Hippocampal formation (tissue), 2 donors: ENCODE measurements at regions not wholly inside any gene's neighbourhood (a gene's known extent, or its start where the extent isn't known, plus 50 kb on each side); places are given as distances from the start of the nearest gene placed in this dataset.
A peak's percentile ranks its signal among the peaks of the same experiment; 100 is the strongest.

Experiments used
- DNase-seq, 2 donors: peaks; one replicate each; lab custom pipeline; 2025; lab: John Stamatoyannopoulos, UW

DNA sequence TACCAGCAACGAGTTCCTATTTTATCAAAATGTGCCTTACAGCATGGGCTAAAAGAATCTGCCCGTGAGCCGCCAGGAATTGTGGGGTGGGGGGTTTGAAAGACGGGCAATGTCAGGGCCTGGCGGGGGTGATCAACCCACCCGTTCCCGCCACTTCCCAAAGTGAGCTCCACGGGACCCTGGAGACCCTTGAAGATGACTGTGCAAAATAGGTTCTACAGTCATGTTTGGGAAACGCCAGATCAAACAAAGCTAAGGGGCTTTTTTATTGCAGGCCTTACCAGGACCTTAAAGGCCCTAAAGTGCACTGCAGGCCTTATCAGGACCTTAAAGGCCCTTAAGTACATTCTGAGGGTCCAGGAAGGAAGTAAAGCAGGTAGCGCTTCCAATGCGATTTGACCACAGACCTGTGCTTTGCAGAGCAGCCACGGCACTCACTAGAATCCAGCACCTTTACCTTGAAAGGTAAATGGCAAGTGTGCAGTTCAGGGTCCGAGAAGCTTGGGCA lies 404.1 kb downstream of the SHANK2 start:
- DNase-seq, result no peak

DNA sequence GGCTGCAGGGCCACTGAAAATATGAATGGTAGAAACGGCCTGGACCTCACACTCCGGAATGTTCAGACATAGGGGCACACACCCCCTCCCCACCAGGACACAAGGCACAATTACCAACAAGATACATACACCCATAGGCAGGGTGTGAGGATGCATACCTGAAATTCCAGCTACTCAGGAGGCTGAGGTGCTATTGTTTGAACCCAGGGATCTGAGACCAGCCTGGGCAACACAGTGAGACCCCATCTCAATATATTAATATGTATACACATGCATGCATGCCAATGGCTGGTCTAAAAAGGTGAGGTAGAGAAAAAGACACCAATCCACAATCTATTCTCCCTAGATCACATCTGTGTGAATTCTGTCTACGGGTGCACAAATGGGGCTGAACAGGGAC lies 403.3 kb downstream of the SHANK2 start:
- no peak for DNase-seq

DNA sequence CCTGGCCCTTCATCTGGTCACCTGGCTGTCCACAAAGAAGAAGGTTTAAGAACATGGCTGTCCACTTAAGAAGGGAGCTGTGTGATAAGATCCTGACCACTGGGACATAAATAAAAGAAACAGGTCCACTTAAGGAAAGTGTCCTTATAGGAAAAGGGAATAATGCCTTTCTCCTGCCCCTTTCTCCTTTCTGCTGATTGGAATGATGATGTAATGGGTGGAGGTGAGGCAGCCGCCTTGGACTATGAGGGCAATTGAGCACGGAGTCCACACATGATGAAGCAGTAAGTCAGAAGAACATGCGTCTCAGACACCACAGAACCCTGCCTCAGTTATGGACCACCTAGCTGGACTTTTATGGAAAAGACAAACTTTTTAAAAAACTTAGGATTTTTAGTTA lies 401.1 kb downstream of the SHANK2 start:
- DNase-seq, result no peak

DNA sequence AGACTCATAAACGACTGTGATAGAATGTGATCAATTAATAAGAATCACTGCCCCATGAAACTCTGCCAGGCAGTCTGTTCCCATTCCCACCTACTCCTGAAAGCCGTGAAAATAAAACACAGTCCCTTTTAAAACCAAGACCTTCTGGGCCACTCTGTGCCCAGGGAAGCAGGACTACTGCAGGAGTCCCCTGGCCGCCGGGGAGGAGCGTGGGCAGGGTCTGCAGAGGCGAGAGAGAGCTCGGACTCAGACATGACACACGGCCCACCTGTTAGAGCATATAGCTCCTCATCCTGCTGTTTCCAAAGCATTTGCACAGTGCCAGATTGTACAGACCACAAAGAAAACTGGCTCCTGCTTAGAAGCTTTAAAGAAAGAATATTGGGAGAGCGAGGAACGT lies 400.5 kb downstream of the SHANK2 start:
- no peak for DNase-seq

DNA sequence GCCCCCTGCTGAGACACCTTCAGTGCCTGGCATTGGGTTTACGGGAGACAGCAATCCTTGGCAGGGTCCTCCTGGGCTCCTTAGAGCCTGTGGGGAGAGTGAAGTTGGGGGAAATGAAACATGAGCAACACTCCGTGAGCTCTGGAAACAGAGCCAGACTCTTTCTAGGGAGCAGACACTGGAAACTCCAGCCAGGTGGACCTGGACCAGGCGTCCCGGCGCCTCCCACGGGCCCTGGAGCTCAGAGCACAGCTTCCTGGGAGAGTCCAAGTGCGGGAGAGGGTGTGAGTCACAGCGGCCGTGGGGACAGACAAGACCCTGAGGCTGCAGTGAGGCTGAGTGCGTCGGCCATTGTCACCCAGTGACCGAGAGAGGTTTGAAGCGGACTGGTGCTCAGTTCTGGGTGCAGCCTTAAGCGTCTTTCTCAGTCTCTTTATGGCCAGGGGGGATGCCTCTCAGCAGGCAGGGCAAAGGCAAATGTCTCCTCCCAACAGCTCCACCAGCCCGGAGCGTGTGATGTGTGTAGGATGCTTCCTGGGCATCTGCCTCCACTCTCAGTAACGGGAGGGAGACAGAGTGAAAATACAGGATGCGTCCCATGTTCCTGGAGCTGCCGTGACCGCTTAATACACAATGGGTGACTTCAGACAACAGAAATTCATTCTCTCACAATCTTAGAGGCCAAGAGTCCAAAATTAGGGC lies 399.2 kb downstream of the SHANK2 start:
- no peak for DNase-seq

DNA sequence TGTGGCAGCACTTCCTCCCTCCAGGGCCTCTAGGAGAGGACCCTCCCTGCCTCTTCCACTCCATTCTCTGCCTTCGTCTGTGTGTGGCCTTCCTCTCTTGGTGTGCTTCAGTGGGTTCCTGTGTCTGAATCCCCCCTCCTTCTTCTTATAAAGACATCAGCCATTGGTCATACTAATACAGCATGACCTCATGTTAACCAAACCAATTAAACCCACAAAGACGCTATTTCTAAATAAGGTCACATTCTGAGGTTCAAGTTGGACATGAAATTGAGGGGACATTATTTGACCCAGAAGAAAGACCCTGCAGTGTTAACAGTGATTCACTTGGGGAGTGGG lies 398.6 kb downstream of the SHANK2 start:
- DNase-seq, result no peak

DNA sequence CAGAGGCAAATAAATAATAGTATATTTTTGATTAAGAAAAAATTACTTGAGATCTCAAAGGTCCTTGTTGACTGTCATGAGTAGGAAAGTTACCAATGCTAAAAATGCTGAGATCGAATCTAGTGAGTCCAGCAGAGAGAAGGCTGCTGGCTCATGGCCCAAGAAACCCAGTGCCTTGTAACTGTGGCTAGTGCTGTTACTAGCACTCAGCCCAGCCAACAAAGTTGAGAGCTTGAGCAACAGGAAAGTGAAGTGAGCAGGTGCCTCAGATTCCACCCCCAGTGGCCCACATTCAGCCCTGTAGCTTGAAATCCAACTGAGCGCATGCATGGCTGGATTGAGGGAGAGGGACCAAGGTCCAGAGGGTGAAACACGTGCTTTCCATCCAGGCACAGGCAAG lies 398.2 kb downstream of the SHANK2 start:
- no peak for DNase-seq

DNA sequence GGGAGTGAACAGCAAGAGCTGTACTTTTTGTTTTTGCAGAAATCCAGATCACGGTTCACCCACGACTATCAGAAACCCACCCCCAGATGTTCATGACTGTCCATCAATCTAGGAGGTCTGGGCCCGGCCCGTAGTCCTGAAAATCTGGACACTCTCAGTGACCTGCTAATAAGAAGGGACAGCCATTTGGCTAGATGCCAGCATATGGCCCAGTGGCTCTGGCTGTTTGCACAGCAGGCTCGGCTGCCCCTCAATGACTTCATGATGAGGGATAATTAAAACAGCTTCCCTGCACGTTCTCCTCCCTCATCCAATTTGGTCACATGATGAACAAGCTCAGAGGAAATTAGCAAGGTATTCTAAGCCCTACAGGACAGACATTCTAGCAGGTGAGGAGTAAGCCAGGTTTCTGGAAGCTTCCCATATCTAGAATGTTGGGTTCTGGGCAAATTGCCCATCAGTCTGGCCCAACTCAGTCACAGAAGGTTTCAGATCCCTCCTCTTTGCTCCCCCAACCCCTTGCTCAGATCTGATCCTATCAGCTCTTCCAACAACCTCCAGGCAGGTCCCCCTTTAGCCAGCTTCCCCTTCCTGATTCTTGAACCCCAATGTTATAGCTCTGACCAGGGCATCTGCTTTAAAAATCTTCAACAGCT lies 397.3 kb downstream of the SHANK2 start:
- DNase-seq, result no peak

DNA sequence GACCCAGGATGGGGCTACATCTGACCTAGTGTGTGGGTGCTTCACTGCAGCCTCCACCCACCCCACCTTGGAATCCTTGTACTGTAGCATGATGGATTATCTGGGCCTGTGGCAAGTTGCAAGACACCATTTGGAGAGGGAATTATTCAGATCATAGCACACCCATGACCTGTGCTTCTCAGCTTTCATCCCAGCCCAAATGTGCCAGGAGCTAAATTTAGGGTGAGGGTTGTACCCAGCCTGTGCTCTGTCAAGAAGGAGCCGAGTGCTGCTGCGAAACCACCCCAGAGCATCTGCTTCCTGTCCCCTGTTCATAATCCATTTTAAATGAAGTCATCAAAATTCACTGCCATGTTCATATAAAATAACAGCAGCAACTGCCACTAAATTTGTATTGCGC lies 394.5 kb downstream of the SHANK2 start:
- no peak for DNase-seq

DNA sequence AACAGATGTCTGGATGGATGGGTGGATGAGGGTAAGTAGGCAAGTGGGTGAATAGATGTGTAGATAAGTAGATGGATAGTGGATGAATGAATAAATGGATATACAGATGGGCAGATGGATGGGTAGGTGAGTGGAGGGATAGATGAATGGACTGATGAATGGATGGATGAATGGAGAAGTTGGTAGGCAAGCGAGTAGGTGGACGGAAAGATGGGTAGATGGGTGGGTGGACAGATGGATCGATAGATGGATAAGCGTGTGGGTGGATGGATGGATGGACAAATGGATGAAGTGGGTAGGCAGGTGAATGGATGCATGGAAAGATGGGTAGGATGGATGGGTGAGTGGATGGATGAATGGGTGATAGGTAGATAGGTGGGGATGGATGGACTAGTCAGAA lies 393.2 kb downstream of the SHANK2 start:
- DNase-seq, result no peak

DNA sequence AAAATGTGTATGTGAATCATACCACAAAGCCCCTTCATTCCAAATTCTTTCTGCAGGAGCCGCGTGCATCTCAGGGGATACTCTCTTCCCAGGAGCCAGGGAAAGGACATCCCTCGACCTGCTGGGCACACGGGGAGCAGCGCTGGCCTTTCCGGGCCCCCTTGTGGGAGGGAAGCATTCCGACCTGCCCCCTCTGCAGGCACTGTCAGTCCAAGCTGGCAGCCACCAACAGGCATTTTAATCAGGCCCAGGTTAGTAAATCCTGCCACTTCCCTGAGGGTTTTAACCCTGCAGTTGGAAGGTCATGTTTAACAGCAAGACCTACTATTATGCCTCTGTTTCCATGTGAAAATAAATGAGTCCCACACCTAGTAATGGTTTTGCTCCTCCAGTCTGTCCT lies 391.5 kb downstream of the SHANK2 start:
- no peak for DNase-seq

DNA sequence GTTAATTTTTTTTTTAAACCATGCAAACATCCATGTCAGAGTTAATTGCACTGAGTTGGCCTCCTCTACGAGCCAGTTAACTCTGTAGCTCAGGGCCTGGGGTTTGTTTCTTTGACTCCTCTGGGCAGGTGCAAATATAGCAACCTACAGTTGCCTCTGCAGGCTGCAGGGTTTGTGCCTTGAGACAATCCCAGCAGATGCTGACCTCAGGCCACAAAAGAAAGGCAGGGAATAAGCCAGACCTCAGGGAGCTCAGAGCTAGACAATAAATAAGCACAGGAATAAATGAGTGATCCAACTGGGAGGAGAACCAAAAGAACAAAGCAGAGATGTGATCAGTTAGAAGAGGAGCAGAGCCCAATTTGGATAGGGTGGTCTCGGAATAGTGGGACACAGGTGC lies 390.8 kb downstream of the SHANK2 start:
- DNase-seq, result no peak

DNA sequence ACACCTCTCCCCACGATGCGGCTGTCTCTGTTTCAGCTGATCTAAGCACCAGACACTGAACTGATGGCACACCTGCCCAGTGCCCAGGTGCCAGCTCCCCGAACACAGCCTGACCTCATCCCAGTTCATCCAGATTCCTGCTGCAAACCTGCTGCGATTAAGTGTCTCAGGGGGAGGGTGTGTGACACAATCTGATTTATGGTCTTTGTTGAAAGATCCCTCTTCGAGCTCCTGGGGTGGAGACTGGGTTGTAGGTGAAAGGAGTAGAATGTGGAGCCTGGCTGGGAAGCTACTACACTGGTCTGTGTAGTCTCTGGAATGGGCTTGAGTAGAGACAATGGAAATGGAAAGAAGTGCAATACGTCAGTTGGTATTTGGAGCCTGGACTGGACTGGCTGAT lies 390.3 kb downstream of the SHANK2 start:
- DNase-seq, result no peak

DNA sequence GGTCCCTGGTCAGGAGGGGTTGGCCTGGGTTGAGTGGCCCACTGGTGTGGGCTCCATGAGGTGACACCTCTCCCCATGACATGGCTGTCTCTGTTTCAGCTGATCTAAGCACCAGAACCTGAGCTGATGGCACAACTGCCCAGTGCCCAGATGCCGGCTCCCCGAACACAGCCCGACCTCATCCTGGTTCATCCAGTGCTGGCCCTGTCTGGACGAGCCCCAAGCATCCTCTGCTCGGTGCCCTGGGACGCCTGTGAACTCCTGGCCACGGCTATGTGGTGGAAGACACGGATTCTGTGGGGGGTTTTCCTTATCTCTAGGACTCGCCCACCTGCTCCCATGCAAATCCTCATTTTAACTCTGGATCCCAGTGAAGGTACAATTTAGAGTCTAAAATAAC lies 389.2 kb downstream of the SHANK2 start:
- DNase-seq, result no peak

DNA sequence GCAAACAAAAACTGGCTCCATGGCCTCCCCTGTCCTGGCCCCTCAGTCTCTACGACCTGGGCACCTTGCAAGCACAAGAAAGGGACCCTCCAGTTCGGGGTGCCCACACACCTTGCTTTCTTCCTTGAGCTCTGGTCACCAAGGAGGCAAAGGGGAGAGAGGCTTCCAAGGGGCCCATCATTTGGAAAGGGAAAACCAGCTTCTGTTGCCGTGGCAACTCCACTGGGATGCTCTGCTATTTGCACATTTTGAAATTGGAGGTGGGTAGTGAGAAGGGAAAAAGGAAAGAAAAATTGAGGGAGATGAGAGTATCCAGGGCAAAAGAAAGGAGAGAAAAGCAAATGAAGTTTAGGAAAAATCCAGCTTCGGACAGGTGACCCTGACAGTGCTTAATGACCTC lies 388.4 kb downstream of the SHANK2 start:
- DNase-seq, result peak in 1 of 2 donors; percentile 8

DNA sequence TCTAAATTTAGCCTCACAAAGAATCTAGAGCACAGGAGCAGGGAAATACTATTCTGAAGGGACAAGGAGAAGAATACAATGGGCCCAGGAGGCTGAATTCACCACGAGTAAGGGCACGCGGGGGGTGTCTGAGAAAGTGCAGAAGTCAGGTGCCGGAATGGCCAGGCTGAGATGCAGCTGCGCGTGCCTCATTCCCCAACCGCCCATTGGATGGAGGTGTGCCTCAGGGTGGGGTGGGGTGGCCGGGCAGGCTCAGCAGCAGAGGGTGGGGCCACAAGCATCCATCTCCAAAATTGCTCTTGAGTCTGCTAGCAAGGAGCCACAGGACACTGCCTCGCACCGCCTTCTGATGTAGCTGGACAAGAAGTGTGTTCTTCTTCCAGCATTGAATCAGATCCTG lies 387.0 kb downstream of the SHANK2 start:
- no peak for DNase-seq

DNA sequence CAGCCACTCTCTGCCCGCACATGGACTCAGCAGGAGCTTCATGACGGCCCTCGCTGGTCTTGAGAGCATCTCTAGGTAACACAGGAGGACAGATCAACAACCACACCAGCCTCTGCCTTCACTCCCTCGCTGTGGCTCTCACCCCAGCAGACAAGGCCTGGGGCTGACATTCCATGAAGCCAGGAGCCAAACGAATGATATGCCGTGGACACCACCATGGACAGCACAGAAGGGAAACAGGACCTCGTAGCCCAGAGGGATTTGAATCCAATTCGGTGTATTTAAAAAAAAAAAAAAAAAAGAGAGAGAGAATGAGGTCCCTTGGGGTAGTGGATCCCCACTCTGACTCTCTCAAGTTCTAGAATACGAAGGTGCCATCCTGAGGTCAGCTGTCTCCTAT lies 385.5 kb downstream of the SHANK2 start:
- no peak for DNase-seq

DNA sequence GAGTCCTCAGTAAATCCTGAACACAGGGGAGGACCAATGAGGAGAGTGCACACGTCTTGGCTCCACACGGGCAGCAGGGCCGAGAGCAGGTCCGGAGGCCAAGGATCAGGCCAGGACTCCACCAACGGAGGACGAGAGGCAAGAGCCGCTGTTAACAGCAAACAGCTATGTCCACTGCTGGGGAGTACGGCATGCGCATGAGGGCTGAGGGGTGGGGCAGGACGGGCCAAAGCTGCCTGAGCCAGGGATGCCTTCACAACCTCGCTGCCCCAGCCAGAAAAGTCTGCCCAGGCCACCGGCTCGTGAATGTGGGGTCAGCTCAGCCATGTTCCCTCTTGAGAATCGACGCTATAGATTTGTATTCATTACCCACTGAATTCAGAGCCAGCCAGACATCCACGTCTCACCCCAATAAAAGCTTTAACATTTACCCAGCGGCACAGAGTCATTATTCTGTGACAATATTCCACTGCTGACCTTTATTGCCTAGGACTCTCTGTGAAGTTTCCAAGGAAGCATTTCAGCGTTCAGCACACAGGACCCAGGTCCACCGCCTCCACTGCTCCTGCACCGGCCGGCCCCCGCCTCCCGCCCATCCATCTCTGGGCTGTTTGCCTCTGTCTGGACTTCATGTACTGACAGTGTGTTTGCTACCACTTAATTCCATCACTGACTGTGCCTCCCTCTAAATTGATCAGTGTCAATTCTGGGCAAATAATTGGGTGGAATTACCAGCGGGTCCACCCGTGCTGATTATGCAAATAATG lies 384.9 kb downstream of the SHANK2 start:
- DNase-seq, result no peak

DNA sequence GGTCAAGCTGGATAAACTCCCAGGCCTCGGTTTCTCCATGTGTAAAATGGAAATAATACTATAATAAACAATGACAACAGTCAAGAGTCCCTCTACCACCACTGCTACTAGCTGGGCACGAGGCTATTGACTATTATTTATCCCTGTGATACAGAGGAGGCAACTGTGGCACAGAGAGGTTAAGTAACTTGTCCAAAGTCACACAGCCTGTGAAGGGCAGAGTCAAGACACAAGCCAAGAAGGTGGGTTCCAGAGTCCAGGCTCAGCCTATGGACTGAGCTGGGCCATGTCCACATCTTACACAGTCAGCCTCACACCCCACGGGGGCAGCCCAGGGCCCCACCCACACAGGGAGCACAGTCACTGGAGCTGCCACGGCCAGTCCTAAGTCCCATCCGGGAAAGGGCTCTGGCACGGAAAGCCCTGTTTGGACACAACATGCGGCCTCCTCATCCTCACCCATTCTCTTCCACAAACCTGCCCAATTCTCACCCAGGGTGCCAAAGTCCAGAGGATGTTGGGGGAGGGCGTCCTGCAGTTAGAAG lies 384.0 kb downstream of the SHANK2 start:
- no peak for DNase-seq

DNA sequence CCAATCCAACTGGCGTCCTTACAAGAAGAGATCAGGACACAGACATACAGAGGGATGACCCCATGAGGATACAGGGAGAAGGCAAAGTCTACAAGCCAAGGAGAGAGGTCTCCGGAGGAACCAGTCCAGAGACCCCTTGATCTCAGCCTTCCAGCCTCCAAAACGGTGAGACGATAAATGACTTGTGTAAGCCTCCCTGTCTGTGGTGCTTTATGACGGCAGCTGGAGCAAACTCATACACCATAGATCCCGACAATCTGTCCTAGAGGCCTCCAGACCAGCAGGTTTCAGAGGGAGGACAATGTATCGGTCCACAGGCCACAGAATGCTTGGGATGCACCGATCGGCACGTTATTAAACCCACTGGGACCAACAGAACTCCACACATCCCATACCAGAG lies 383.3 kb downstream of the SHANK2 start:
- DNase-seq, result no peak

DNA sequence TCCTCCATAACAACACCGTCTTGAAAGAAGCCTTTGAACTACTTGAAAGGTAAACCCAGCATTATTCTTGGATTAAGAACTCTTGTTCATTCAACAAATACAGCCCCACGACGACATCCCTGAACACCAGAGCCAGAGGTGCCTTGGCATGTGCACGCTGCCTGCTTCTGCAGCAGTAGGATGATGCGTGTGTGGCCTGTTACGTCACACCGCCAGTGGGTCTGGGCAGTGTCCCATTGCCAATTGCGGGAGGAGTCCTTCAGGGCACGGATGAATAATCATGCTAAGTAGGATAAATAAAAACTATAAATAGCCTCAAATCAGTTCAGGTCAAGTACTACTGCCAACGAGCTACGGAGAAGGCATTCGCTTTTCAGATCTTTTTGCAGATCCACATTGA lies 380.5 kb downstream of the SHANK2 start:
- no peak for DNase-seq

DNA sequence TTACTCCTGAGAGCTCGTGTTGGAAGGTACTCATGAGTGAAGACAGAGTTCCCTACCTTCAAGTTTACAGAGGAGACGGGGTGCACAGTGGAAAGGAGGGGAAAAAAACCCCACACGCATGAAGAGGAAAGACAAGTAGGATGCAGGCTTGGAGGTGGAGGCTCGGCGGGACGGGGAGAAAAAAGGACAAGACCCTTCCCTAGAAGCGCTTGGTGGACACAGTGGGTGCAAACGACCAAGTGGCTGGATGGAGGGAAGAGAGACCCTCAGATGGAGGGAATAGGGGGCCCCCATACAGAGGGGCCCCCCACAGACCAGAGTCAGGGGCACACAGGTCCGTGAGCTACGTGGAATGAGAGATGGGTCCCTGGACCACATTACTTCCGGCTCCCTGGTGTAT lies 380.1 kb downstream of the SHANK2 start:
- DNase-seq, result no peak
